ENCODE measurements at regions not wholly inside any gene's neighbourhood (a gene's known extent, or its start where the extent isn't known, plus 50 kb on each side); places are given as distances from the start of the nearest gene placed in this dataset.

DNA sequence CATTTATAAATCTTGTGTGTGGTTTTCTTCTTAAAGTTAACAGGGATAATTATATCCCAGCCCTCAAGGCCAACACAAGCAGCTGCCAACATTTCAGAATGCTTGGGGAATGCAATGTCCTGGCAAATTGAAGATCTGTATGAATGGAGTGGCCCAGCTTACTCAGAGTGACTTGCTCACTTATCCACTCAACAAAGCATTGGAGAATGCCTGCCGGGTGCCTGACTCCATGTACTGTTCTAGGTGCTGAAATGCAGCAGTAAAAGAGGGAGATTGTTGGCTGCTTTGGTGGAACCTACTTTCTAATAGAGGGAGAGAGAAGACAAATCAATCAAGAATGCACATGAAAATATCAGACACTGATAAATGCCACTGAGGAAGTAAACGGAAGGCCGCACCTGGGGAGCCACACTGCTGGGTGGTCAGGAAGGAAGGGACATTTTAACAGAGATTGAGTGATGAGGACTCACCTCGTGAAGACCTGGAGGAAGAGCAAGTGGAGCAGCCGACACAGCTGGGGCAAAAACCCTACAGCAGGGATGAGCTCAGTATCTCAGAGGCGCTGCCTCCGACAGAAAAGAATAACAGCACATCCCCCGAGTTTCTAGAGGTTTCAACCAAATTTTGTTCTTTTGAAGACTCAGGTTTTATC, 61.2 kb upstream of the VASH1 start:
- TF ChIP-seq, protein P1, sequence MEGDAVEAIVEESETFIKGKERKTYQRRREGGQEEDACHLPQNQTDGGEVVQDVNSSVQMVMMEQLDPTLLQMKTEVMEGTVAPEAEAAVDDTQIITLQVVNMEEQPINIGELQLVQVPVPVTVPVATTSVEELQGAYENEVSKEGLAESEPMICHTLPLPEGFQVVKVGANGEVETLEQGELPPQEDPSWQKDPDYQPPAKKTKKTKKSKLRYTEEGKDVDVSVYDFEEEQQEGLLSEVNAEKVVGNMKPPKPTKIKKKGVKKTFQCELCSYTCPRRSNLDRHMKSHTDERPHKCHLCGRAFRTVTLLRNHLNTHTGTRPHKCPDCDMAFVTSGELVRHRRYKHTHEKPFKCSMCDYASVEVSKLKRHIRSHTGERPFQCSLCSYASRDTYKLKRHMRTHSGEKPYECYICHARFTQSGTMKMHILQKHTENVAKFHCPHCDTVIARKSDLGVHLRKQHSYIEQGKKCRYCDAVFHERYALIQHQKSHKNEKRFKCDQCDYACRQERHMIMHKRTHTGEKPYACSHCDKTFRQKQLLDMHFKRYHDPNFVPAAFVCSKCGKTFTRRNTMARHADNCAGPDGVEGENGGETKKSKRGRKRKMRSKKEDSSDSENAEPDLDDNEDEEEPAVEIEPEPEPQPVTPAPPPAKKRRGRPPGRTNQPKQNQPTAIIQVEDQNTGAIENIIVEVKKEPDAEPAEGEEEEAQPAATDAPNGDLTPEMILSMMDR (IDR thresholded peaks at IDR 0.05): no peak
- TF ChIP-seq POLR2AphosphoS5 (IDR thresholded peaks at IDR 0.05): no peak
